Smooth muscle cell (in vitro differentiated cells): ENCODE measurements at regions not wholly inside any gene's neighbourhood (a gene's known extent, or its start where the extent isn't known, plus 50 kb on each side); places are given as distances from the start of the nearest gene placed in this dataset.

Experiments
- DNase-seq: peaks from one replicate; lab custom pipeline; 2025; ENCODE audit not compliant: unreplicated experiment; lab: John Stamatoyannopoulos, UW
- H2AFZ ChIP-seq: fragments of 200-600 bp; sonication (generic); 2 replicates; pipeline ENCODE4 v1.6.0; 2016; ENCODE audit warnings: antibody characterized with exemption, low read depth, mild to moderate bottlenecking
- H3F3A ChIP-seq: fragments of 200-600 bp; sonication (generic); 2 replicates; pipeline ENCODE4 v1.6.0; 2017; ENCODE audit warnings: antibody characterized with exemption, low read depth
- H3K27ac ChIP-seq: fragments of 200-600 bp; sonication (generic); 2 replicates; pipeline ENCODE4 v1.5.1; 2016; ENCODE audit warnings: low read depth, mild to moderate bottlenecking
- H3K27me3 ChIP-seq: fragments of 200-600 bp; sonication (generic); 2 replicates; pipeline ENCODE4 v1.6.1; 2016; ENCODE audit warnings: low read depth, mild to moderate bottlenecking
- H3K36me3 ChIP-seq: fragments of 200-600 bp; sonication (generic); 2 replicates; pipeline ENCODE4 v1.5.1; 2016; ENCODE audit warnings: low read depth
- H3K4me1 ChIP-seq: fragments of 200-600 bp; sonication (generic); 2 replicates; pipeline ENCODE4 v1.5.1; 2016; ENCODE audit warnings: low read depth
- H3K4me2 ChIP-seq: fragments of 200-600 bp; sonication (generic); 2 replicates; pipeline ENCODE4 v1.6.0; 2016; ENCODE audit warnings: mild to moderate bottlenecking
- H3K4me3 ChIP-seq: fragments of 200-600 bp; sonication (generic); 2 replicates; pipeline ENCODE4 v1.5.1; 2016; ENCODE audit warnings: mild to moderate bottlenecking
- H3K79me2 ChIP-seq: fragments of 200-600 bp; sonication (generic); 2 replicates; pipeline ENCODE4 v1.6.0; 2016; ENCODE audit warnings: low read depth, mild to moderate bottlenecking
- H3K9ac ChIP-seq: fragments of 200-600 bp; sonication (generic); 2 replicates; pipeline ENCODE4 v1.6.0; 2016; ENCODE audit warnings: low read depth
- H3K9me3 ChIP-seq: fragments of 200-600 bp; sonication (generic); replicated peaks from 2 replicates; pipeline ENCODE4 v1.5.1; 2016; ENCODE audit warnings: low read depth
- H4K20me1 ChIP-seq: fragments of 200-600 bp; sonication (generic); 2 replicates; pipeline ENCODE4 v1.6.0; 2016; ENCODE audit warnings: low read depth
- WGBS: methylation state at CpG from one replicate; pipeline ENCODE4 v1.1.7; 2016; ENCODE audit warnings: low lambda C conversion rate; 5-methylcytosine and 5-hydroxymethylcytosine counted together
- TF ChIP-seq, protein P1 (sequence below): fragments of 200-600 bp; sonication (generic); IDR thresholded peaks from 2 replicates; pipeline ENCODE4 v1.5.1; 2017; ENCODE audit warnings: borderline replicate concordance, mild to moderate bottlenecking, antibody characterized with exemption; ENCODE audit not compliant: insufficient read depth, poor library complexity, severe bottlenecking

DNA sequence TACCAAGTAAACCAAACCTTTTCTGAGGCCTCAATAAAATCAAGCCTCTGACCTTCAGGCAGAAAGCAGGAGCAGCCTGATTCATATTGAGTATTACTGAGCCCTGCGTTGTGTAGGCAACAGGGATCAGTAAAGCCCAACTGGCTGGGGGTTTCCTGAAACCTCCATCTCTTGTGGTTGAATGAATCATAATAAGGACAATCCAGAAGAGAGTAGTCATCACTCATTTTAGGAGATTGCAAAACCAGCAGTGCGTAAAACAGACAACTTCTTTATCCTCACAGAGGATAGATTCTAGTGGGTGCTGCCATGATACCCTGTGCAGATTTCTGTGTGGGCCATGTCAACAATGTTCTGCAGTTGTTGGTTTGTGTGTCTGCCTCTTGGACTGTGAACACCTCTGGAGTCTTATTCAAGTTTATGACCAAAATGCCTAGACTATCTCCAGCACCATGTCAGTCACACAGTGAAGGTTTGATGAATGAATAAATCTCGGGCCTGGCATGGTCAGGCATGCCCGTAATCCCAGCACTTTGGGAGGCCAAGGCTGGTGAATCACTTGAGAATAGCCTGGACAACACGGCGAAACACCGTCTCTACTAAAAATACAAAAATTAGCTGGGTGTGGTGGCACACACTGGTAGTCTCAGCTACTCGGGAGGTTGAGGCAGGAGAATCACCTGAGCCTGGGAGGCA lies 51.8 kb upstream of the RAB27B start:
- peak overlapping the region; percentile 87 for H3K9ac ChIP-seq
- H3K4me2 ChIP-seq = peak overlapping the region; percentile 52
- TF ChIP-seq, protein P1, sequence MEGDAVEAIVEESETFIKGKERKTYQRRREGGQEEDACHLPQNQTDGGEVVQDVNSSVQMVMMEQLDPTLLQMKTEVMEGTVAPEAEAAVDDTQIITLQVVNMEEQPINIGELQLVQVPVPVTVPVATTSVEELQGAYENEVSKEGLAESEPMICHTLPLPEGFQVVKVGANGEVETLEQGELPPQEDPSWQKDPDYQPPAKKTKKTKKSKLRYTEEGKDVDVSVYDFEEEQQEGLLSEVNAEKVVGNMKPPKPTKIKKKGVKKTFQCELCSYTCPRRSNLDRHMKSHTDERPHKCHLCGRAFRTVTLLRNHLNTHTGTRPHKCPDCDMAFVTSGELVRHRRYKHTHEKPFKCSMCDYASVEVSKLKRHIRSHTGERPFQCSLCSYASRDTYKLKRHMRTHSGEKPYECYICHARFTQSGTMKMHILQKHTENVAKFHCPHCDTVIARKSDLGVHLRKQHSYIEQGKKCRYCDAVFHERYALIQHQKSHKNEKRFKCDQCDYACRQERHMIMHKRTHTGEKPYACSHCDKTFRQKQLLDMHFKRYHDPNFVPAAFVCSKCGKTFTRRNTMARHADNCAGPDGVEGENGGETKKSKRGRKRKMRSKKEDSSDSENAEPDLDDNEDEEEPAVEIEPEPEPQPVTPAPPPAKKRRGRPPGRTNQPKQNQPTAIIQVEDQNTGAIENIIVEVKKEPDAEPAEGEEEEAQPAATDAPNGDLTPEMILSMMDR = no peak
- H3K36me3 ChIP-seq = no peaks in the 10 kb centered on the region
- H3K27ac ChIP-seq = peak overlapping the region; percentile 97
- DNase-seq = peak; percentile 25
- H3K27me3 ChIP-seq = no peaks in the 10 kb centered on the region
- H3K79me2 ChIP-seq = no peaks in the 10 kb centered on the region
- no peaks in the 10 kb centered on the region for H3K4me1 ChIP-seq
- H2AFZ ChIP-seq = no peak overlapping the region
- WGBS = 19% methylated on average over 8 of the region's 8 CpGs
- H3K9me3 ChIP-seq = no peaks in the 10 kb centered on the region
- H3K4me3 ChIP-seq = no peak overlapping the region
- peaks cover 21% of the 10 kb centered on the region for H3F3A ChIP-seq
- H4K20me1 ChIP-seq = no peaks in the 10 kb centered on the region

DNA sequence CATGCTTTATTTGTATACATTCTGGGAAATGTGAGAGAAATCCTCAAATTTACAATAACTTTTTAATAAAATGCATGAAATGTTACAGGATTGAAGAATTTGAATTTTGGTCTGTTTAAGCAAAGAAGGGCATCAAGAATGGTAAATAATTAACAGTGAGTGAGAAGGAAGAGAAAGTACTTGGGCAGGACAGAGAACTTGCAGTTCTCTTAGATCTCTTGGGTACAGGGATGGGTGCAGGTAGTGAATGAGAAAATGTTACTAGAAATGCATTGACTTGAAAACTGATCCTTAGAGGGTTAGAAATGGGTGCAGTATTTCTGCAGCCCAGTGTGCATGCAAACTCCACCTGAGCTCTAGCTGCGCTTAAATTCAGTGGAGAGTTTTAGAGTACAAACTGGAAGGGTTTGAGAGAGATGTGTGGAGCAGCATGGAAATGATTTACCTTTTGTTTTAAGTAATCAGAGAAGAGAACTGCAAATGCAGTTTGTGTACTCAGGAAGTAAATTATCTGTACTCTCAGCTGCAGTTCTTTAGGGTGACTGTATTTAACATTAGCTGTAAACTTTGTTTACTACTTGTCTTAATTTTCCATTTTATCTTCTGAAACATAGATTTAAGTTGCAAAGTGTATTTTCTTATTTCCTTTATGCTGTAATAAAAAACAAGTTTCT lies 51.0 kb upstream of the RAB27B start:
- Histone ChIP-seq H3K27me3 (no peaks in the 10 kb centered on the region), H4K20me1 (no peaks in the 10 kb centered on the region), H3K4me3 (no peak overlapping the region), H2AFZ (no peak overlapping the region), H3K4me1 (no peaks in the 10 kb centered on the region), H3K27ac (peak overlapping the region; percentile 97), H3F3A (peaks cover 21% of the 10 kb centered on the region), H3K4me2 (peak overlapping the region; percentile 49), H3K36me3 (no peaks in the 10 kb centered on the region), H3K9me3 (no peaks in the 10 kb centered on the region), H3K79me2 (no peaks in the 10 kb centered on the region), H3K9ac (peak overlapping the region; percentile 77)
- TF ChIP-seq, protein P1 = no peak
- 96% methylated on average over 1 of the region's 1 CpG for WGBS
- no peak for DNase-seq

DNA sequence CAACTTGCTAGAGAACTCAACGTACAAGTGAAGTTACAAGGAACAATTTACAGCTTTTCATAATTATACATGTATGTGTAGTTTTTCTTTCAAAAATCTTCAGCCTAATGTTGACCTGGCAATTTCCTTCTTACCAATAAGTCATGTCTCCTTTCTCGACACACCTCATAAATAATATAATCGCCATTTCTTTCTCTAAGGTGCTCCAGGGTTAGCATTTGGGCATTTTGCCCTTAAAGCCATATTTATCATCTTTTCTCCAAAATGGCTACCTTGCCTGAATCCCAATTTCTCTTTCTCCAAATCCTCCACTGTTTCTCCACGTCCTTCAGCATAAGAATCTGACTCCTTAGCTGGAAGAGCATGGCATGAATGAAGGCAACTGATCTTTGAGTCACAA lies 50.3 kb upstream of the RAB27B start:
- Histone ChIP-seq H3K36me3 (no peaks in the 10 kb centered on the region), H3K9me3 (no peaks in the 10 kb centered on the region), H3K4me1 (no peaks in the 10 kb centered on the region)

More for the DNA sequence above, 50.3 kb upstream of the RAB27B start:
- Histone ChIP-seq H3K4me3 (no peak overlapping the region), H3K4me2 (no peak overlapping the region), H3K79me2 (no peaks in the 10 kb centered on the region), H3F3A (peaks cover 21% of the 10 kb centered on the region), H2AFZ (no peak overlapping the region), H3K27ac (peak overlapping the region; percentile 97), H3K9ac (no peak overlapping the region), H4K20me1 (no peaks in the 10 kb centered on the region), H3K27me3 (no peaks in the 10 kb centered on the region)
- DNase-seq = no peak
- 92% methylated on average over 4 of the region's 4 CpGs for WGBS
- TF ChIP-seq, protein P1 = no peak
